ENCODE measurements at regions not wholly inside any gene's neighbourhood (a gene's known extent, or its start where the extent isn't known, plus 50 kb on each side); places are given as distances from the start of the nearest gene placed in this dataset.

DNA sequence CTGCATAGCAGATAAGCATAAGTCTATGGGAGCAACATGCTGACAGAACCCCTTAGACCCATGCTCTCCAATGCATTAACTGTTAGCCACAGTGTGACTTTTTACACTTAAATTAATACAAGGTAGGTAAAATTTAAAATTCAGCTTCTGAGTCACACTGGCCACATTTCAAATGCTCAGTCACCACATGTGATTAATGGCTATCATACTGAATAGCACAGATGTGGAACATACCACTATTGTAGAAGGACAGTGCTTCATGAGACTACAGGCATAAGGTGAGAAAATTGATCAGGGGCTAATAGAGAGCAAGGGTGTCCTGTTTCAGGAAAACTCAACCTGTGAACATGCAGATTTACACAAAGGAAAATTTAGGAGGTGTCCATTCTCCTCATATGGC is 357.0 kb upstream of the SEMA6D start:
- TF ChIP-seq, protein P1, sequence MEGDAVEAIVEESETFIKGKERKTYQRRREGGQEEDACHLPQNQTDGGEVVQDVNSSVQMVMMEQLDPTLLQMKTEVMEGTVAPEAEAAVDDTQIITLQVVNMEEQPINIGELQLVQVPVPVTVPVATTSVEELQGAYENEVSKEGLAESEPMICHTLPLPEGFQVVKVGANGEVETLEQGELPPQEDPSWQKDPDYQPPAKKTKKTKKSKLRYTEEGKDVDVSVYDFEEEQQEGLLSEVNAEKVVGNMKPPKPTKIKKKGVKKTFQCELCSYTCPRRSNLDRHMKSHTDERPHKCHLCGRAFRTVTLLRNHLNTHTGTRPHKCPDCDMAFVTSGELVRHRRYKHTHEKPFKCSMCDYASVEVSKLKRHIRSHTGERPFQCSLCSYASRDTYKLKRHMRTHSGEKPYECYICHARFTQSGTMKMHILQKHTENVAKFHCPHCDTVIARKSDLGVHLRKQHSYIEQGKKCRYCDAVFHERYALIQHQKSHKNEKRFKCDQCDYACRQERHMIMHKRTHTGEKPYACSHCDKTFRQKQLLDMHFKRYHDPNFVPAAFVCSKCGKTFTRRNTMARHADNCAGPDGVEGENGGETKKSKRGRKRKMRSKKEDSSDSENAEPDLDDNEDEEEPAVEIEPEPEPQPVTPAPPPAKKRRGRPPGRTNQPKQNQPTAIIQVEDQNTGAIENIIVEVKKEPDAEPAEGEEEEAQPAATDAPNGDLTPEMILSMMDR (IDR thresholded peaks at IDR 0.05): no peak
- no peak for TF ChIP-seq ZFX (IDR thresholded peaks at IDR 0.05; ENCODE audit: borderline replicate concordance)
